ENCODE measurements at regions not wholly inside any gene's neighbourhood (a gene's known extent, or its start where the extent isn't known, plus 50 kb on each side); places are given as distances from the start of the nearest gene placed in this dataset.

DNA sequence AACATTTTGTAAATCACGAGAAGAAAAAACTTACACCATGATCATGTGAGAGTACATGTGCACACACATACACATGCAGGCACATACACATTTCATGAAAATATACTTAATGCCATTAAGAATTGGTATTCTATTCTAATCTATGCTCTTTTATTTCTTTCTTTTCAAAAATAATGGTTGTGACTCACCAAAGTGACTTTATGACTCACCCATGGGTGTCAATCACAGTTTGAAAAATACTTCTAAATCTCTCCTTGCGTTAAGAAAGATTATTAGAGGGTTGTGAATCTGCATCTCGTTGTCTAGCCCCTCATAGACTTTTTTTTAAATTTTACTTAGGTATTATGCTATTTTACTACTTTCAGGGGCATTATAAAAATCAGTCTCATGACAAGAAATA lies 254.2 kb downstream of the TUSC7 start:
- TF ChIP-seq TAF1 (IDR thresholded peaks at IDR 0.05; ENCODE audit: borderline replicate concordance, insufficient read depth, low read length) (no peak), FOXP2 (optimal IDR thresholded peaks at IDR 0.05; ENCODE audit: borderline replicate concordance, extremely low read depth, extremely low read length, insufficient read depth) (no peak), POLR2AphosphoS5 (IDR thresholded peaks at IDR 0.05; ENCODE audit: low read depth, low read length) (no peak), SIN3A (IDR thresholded peaks at IDR 0.05; ENCODE audit: borderline replicate concordance, insufficient read depth, low read length) (no peak)
- TF ChIP-seq, protein P1, sequence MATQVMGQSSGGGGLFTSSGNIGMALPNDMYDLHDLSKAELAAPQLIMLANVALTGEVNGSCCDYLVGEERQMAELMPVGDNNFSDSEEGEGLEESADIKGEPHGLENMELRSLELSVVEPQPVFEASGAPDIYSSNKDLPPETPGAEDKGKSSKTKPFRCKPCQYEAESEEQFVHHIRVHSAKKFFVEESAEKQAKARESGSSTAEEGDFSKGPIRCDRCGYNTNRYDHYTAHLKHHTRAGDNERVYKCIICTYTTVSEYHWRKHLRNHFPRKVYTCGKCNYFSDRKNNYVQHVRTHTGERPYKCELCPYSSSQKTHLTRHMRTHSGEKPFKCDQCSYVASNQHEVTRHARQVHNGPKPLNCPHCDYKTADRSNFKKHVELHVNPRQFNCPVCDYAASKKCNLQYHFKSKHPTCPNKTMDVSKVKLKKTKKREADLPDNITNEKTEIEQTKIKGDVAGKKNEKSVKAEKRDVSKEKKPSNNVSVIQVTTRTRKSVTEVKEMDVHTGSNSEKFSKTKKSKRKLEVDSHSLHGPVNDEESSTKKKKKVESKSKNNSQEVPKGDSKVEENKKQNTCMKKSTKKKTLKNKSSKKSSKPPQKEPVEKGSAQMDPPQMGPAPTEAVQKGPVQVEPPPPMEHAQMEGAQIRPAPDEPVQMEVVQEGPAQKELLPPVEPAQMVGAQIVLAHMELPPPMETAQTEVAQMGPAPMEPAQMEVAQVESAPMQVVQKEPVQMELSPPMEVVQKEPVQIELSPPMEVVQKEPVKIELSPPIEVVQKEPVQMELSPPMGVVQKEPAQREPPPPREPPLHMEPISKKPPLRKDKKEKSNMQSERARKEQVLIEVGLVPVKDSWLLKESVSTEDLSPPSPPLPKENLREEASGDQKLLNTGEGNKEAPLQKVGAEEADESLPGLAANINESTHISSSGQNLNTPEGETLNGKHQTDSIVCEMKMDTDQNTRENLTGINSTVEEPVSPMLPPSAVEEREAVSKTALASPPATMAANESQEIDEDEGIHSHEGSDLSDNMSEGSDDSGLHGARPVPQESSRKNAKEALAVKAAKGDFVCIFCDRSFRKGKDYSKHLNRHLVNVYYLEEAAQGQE (IDR thresholded peaks at IDR 0.05; ENCODE audit: insufficient read depth in 1 of 2, low read depth in 2 of 2, low read length in 2 of 2): no peak

DNA sequence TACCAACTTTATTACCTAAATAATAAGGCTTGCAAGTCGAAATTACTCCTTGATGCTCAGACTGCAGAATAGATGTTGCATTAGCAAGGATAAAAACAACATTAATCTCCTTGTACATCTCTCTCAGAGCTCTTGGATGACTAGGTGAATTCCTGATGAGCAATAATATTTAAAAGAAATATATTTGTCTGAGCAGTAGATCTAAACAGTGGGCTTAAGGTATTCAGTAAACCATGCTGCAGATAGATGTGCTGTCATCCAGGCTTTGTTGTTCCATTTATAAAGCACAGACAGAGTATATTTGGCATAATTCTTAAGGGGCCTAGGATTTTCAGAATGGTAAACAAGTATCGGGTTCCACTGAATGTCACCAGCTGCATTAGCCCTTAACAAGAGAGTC lies 257.1 kb downstream of the TUSC7 start:
- TF ChIP-seq TAF1 (IDR thresholded peaks at IDR 0.05; ENCODE audit: borderline replicate concordance, insufficient read depth, low read length): no peak
- TF ChIP-seq FOXP2 (optimal IDR thresholded peaks at IDR 0.05; ENCODE audit: borderline replicate concordance, extremely low read depth, extremely low read length, insufficient read depth): no peak
- TF ChIP-seq POLR2AphosphoS5 (IDR thresholded peaks at IDR 0.05; ENCODE audit: low read depth, low read length): no peak
- TF ChIP-seq SIN3A (IDR thresholded peaks at IDR 0.05; ENCODE audit: borderline replicate concordance, insufficient read depth, low read length): no peak
- TF ChIP-seq, protein P1 (IDR thresholded peaks at IDR 0.05; ENCODE audit: insufficient read depth in 1 of 2, low read depth in 2 of 2, low read length in 2 of 2): no peak

DNA sequence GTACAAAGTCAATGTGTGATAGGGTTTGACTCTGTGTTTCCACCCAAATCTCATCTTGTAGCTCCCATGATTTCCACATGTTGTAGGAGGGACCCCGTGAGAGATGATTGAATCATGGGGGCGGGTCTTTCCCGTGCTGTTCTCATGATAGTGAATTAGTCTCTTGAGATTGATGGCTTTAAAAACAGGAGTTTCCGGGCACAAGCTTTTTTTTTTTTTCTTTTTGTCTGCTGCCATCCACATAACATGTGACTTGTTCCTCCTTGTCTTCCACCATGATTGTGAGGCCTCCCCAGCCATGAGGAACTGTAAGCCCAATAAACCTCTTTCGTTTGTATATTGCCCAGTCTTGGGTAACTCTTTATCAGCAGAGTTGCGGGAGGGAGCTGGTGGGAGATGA lies 259.6 kb downstream of the TUSC7 start:
- TF ChIP-seq, protein P1 (IDR thresholded peaks at IDR 0.05; ENCODE audit: insufficient read depth in 1 of 2, low read depth in 2 of 2, low read length in 2 of 2): no peak
- TF ChIP-seq SIN3A (IDR thresholded peaks at IDR 0.05; ENCODE audit: borderline replicate concordance, insufficient read depth, low read length) (no peak), POLR2AphosphoS5 (IDR thresholded peaks at IDR 0.05; ENCODE audit: low read depth, low read length) (no peak), TAF1 (IDR thresholded peaks at IDR 0.05; ENCODE audit: borderline replicate concordance, insufficient read depth, low read length) (no peak)

DNA sequence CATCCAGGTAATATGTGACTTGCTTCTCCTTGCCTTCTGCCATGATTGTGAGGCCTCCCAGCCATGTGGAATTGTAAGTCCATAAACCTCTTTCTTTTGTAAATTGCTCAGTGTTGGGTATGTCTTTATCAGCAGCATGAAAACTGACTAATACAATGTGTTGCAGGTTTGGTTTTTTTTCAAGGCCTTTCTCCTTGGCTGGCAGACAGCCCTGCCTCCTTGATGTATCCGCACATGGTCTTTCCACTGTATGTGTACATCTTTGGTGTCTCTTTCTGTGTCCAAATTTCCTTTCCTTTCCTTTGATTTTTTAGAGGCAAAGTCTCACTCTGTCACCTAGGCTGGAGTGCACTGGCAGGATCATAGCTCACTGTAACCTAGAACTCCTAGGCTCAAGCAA lies 260.1 kb downstream of the TUSC7 start:
- no peak for TF ChIP-seq TAF1 (IDR thresholded peaks at IDR 0.05; ENCODE audit: borderline replicate concordance, insufficient read depth, low read length)
- TF ChIP-seq FOXP2 (optimal IDR thresholded peaks at IDR 0.05; ENCODE audit: borderline replicate concordance, extremely low read depth, extremely low read length, insufficient read depth): no peak
- TF ChIP-seq POLR2AphosphoS5 (IDR thresholded peaks at IDR 0.05; ENCODE audit: low read depth, low read length): no peak
- TF ChIP-seq, protein P1 (IDR thresholded peaks at IDR 0.05; ENCODE audit: insufficient read depth in 1 of 2, low read depth in 2 of 2, low read length in 2 of 2): no peak
- no peak for TF ChIP-seq SIN3A (IDR thresholded peaks at IDR 0.05; ENCODE audit: borderline replicate concordance, insufficient read depth, low read length)

DNA sequence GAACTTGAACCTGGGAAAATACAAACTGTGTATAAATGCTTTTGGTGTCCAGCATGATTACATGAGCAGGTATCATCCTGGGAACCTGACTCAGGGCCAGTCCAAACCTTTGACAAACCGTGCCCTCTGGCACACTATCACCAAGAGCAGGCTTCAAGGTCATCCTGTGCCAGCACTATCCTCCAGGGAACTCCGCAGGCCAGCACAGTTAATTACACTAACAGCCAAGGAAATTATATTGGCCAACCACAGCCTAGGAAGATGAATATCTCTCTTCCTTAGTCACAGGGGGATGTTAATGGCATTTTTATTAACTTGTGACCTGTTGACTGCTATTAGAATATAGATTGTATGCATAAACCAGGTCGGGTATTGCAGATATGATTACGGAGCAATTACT lies 262.0 kb downstream of the TUSC7 start:
- no peak for TF ChIP-seq POLR2AphosphoS5 (IDR thresholded peaks at IDR 0.05; ENCODE audit: low read depth, low read length)
- TF ChIP-seq, protein P1 (IDR thresholded peaks at IDR 0.05; ENCODE audit: insufficient read depth in 1 of 2, low read depth in 2 of 2, low read length in 2 of 2): no peak
- no peak for TF ChIP-seq SIN3A (IDR thresholded peaks at IDR 0.05; ENCODE audit: borderline replicate concordance, insufficient read depth, low read length)
- no peak for TF ChIP-seq TAF1 (IDR thresholded peaks at IDR 0.05; ENCODE audit: borderline replicate concordance, insufficient read depth, low read length)
- TF ChIP-seq FOXP2 (optimal IDR thresholded peaks at IDR 0.05; ENCODE audit: borderline replicate concordance, extremely low read depth, extremely low read length, insufficient read depth): no peak

All from PFSK-1 (cell line).